K562 (cell line): ENCODE measurements at regions not wholly inside any gene's neighbourhood (a gene's known extent, or its start where the extent isn't known, plus 50 kb on each side); places are given as distances from the start of the nearest gene placed in this dataset.

Source experiments
- ATAC-seq: fragments of 200-7000 bp; cut with Tn5 transposase; 3 replicates; pipeline ENCODE4 v1.9.1; 2020; ENCODE audit warnings: moderate library complexity
- BruUV-seq: library from RNA; stranded (reverse); fragments of 400-500 nt; replicated peaks from 2 replicates; lab custom pipeline; 2021; lab: Mats Ljungman, UMichigan
- CTCF ChIA-PET: fragments of 300-600 bp; formaldehyde crosslinking; extraction: SDS; loops from one replicate; lab custom pipeline; 2021; ENCODE audit warnings: low intra/inter-chr PET ratio; lab: Yijun Ruan, JAX
- POLR2A ChIA-PET: fragments of 300-600, 350-650 bp; sonication (Branson Sonifier 250); formaldehyde crosslinking; extraction: SDS; loops from one replicate; lab custom pipeline; 2021; ENCODE audit warnings: antibody characterized with exemption, inconsistent platforms; lab: Yijun Ruan, JAX
- DNase-seq, 4 experiments: peaks; one replicate each; pipeline versions ENCODE4 v3.0.0 to v3.0.0-alpha.2; 2011 to 2018; ENCODE audit warnings: low spot score in 3 of 4, mixed read lengths in 3 of 4; ENCODE audit errors: extremely low read depth in 1 of 4
- FAIRE-seq: peaks from 2 replicates; lab custom pipeline; 2011; peaks lifted over from hg19 to GRCh38; lab: Jason Lieb, UNC
- H2AFZ ChIP-seq: 2 replicates; pipeline ENCODE4 v1.6.0; 2011; ENCODE audit warnings: low read depth, low read length, control low read depth, inconsistent platforms
- H3K27ac ChIP-seq: fragments of 200-600 bp; 3 replicates; pipeline ENCODE4 v1.8.0; 2011; ENCODE audit warnings: low read depth, mild to moderate bottlenecking, control low read depth, inconsistent platforms, low read length, moderate library complexity, mixed read lengths; ENCODE audit errors: extremely low read depth
- H3K27me3 ChIP-seq, 2 experiments: fragments of 300-600 bp in 1 of 2; 2 replicates in 1 of 2; 3 replicates in 1 of 2; pipeline versions ENCODE4 v1.6.0 to v1.8.0; 2011; ENCODE audit warnings: inconsistent platforms in 2 of 2, low read length in 2 of 2, mild to moderate bottlenecking in 1 of 2, mixed read lengths in 1 of 2, moderate library complexity in 1 of 2; ENCODE audit not compliant: control insufficient read depth in 2 of 2, insufficient read depth in 2 of 2
- H3K36me3 ChIP-seq: fragments of 300-600 bp; 3 replicates; pipeline ENCODE4 v1.8.0; 2011; ENCODE audit warnings: mild to moderate bottlenecking, low read length, inconsistent platforms; ENCODE audit not compliant: control insufficient read depth, insufficient read depth
- H3K4me1 ChIP-seq, 2 experiments: fragments of 200-600 bp in 1 of 2; replicated peaks in 1 of 2; 2 replicates in 1 of 2; 3 replicates in 1 of 2; pipeline versions ENCODE4 v1.5.1 to v1.8.0; 2011; ENCODE audit warnings: inconsistent platforms in 2 of 2, low read length in 2 of 2, mild to moderate bottlenecking in 1 of 2, mixed read lengths in 1 of 2, moderate library complexity in 1 of 2; ENCODE audit not compliant: control insufficient read depth in 2 of 2, insufficient read depth in 2 of 2
- H3K4me2 ChIP-seq: 2 replicates; pipeline ENCODE4 v1.6.1; 2011; ENCODE audit warnings: low read length, control low read depth, inconsistent platforms, mixed read lengths; ENCODE audit not compliant: insufficient read depth
- H3K4me3 ChIP-seq: fragments of 200-600 bp; sonication (generic), shearing (Covaris generic); 2 replicates; pipeline ENCODE4 v1.5.1; 2016; ENCODE audit warnings: control low read depth, inconsistent platforms
- H3K79me2 ChIP-seq: fragments of 200-600 bp; 3 replicates; pipeline ENCODE4 v1.8.0; 2011; ENCODE audit warnings: low read length, inconsistent platforms; ENCODE audit not compliant: control insufficient read depth, insufficient read depth
- H3K9ac ChIP-seq, 2 experiments: 2 replicates each; pipeline versions ENCODE4 v1.6.0 to v1.6.1; 2011; ENCODE audit warnings: low read depth in 2 of 2, low read length in 2 of 2, control low read depth in 1 of 2, inconsistent platforms in 1 of 2, mild to moderate bottlenecking in 1 of 2, mixed read lengths in 1 of 2; ENCODE audit not compliant: insufficient read depth in 1 of 2
- H3K9me1 ChIP-seq: one replicate; pipeline ENCODE4 v1.6.0; 2011; ENCODE audit warnings: inconsistent platforms, mild to moderate bottlenecking, low read length, moderate library complexity; ENCODE audit not compliant: control insufficient read depth, insufficient read depth
- H3K9me3 ChIP-seq: replicated peaks from 2 replicates; pipeline ENCODE4 v1.5.1; 2011; ENCODE audit warnings: low read depth, low read length, inconsistent platforms; ENCODE audit not compliant: control insufficient read depth, insufficient read depth
- H4K20me1 ChIP-seq: replicated peaks from 2 replicates; pipeline ENCODE4 v1.6.1; 2011; ENCODE audit warnings: low read length, inconsistent platforms, mixed read lengths; ENCODE audit not compliant: control insufficient read depth, insufficient read depth
- ARID2 ChIP-seq: fragments of 450-650 bp; IDR thresholded peaks from 2 replicates; pipeline ENCODE4 v1.6.1; 2017; ENCODE audit warnings: antibody characterized with exemption, mild to moderate bottlenecking
- BCLAF1 ChIP-seq, 2 experiments: fragments of 450-650 bp in 1 of 2; IDR thresholded peaks; 2 replicates each; pipeline ENCODE4 v1.6.1; 2011 to 2017; ENCODE audit warnings: low read depth in 2 of 2, antibody characterized with exemption in 1 of 2, borderline replicate concordance in 1 of 2, low read length in 1 of 2, mild to moderate bottlenecking in 1 of 2, mixed read lengths in 1 of 2; ENCODE audit not compliant: control insufficient read depth in 1 of 2
- ETV5 ChIP-seq: sonication (generic); formaldehyde crosslinking; IDR thresholded peaks from 2 replicates; pipeline ENCODE4 v1.4.0; 2020; ENCODE audit warnings: low read depth, mild to moderate bottlenecking, missing genetic modification reagents
- GTF2A2 ChIP-seq: IDR thresholded peaks from 2 replicates; pipeline ENCODE4 v1.6.1; 2016; ENCODE audit warnings: mild to moderate bottlenecking, missing genetic modification characterization, missing compliant biosample characterization
- NR2C1 ChIP-seq, 2 experiments: fragments of 450-650 bp; IDR thresholded peaks; 2 replicates each; pipeline ENCODE4 v1.6.1; 2017; ENCODE audit warnings: mild to moderate bottlenecking in 2 of 2, antibody characterized with exemption in 1 of 2, inconsistent platforms in 1 of 2, missing compliant biosample characterization in 1 of 2, missing genetic modification characterization in 1 of 2
- SREBF2 ChIP-seq: sonication (generic); formaldehyde crosslinking; IDR thresholded peaks from 2 replicates; pipeline ENCODE4 v1.4.0; 2020; ENCODE audit warnings: mild to moderate bottlenecking, missing genetic modification reagents
- SRSF7 ChIP-seq: fragments of 200-400 bp; formaldehyde crosslinking; optimal IDR thresholded peaks from 2 replicates; pipeline ENCODE3; 2017; ENCODE audit warnings: mild to moderate bottlenecking, low read depth, low read length
- YY1 ChIP-seq, 3 experiments: IDR thresholded peaks; 2 replicates each; pipeline ENCODE4 v1.6.1; 2011; ENCODE audit warnings: low read length in 2 of 3, mild to moderate bottlenecking in 2 of 3, moderate library complexity in 2 of 3, borderline replicate concordance in 1 of 3, control low read depth in 1 of 3, low read depth in 1 of 3; ENCODE audit not compliant: insufficient read depth in 3 of 3, insufficient replicate concordance in 2 of 3, control insufficient read depth in 1 of 3, insufficient read length in 1 of 3; ENCODE audit errors: extremely low read depth in 1 of 3
- ZBTB5 ChIP-seq: fragments of 450-650 bp; IDR thresholded peaks from 2 replicates; pipeline ENCODE4 v1.6.1; 2017; ENCODE audit warnings: antibody characterized with exemption
- ZKSCAN1 ChIP-seq: fragments of 150-350 bp; IDR thresholded peaks from 2 replicates; pipeline ENCODE4 v1.6.1; 2016; ENCODE audit warnings: low read depth, low read length
- ZNF121 ChIP-seq: sonication (generic); formaldehyde crosslinking; conservative IDR thresholded peaks from 2 replicates; pipeline ENCODE4 v1.8.0; 2022; ENCODE audit warnings: missing genetic modification reagents
- ZNF324 ChIP-seq: fragments of 250-450 bp; sonication (Bioruptor Pico); IDR thresholded peaks from 2 replicates; pipeline ENCODE4 v1.4.0; 2020; ENCODE audit warnings: mild to moderate bottlenecking
- WGBS: fragments of 100-300 bp; shearing (Covaris generic); methylation state at CpG from one replicate; pipeline ENCODE4 v1.1.6; 2016; ENCODE audit warnings: low coverage, mixed read lengths; ENCODE audit not compliant: insufficient coverage; ENCODE audit errors: missing lambda C conversion rate; 5-methylcytosine and 5-hydroxymethylcytosine counted together
- in situ Hi-C: fragments of 300-500 bp; cut with MboI; formaldehyde crosslinking; loops from 4 replicates; pipeline ENCODE4 v1.15.0; 2018; ENCODE audit warnings: inconsistent platforms, mixed read lengths
- intact Hi-C: fragments of 100-400 bp; cut with micrococcal nuclease; formaldehyde crosslinking; loops from 2 replicates; pipeline ENCODE4 v1.14.2; 2022

DNA sequence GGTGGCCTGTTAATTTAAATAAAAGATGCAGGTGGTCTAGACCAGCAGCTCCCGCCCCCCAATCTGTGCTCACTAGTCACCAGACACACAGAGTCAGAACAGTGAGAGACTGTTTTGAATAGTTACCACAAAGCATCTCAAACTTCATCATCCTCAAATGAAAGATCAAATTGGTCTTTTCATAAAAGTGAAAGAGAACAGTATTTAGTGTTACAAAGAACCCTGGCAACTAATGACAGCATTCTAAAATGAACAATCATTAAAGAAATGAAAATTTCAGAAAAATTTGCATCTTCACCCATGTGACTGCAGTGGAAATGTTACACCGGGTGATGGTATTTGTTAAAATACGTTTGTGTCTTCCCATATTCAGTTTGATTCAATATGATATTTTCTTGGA, 65.5 kb upstream of the PMAIP1 start:
- BruUV-seq: no TSS peak
- H3K4me3 ChIP-seq: no peak overlapping the region
- ChIA-PET CTCF (no interaction called here), POLR2A (interaction anchor here (1.5 kb wide), 1 partner anchor 67 kb away, joined by 3 read pairs; no protein-coding TSS in a partner anchor)
- ATAC-seq: no peak
- TF ChIP-seq BCLAF1 (IDR thresholded peaks at IDR 0.05; ENCODE audit: borderline replicate concordance in 1 of 2, control insufficient read depth in 1 of 2, low read depth in 2 of 2, low read length in 1 of 2) (no peak), NR2C1 (IDR thresholded peaks at IDR 0.05) (no peak), NR2C1 (tag; IDR thresholded peaks at IDR 0.05) (no peak), SREBF2 (CRISPR knock-in tag) (no peak), ZNF121 (CRISPR knock-in tag) (no peak), GTF2A2 (tag) (no peak), ZNF324 (CRISPR knock-in tag) (no peak), SRSF7 (no peak), ARID2 (no peak), YY1 (IDR thresholded peaks at IDR 0.05; ENCODE audit: borderline replicate concordance in 1 of 3, control insufficient read depth in 1 of 3, extremely low read depth in 1 of 3, insufficient read depth in 3 of 3, insufficient read length in 1 of 3, insufficient replicate concordance in 2 of 3, low read depth in 1 of 3, low read length in 2 of 3) (no peak), ETV5 (CRISPR knock-in tag) (no peak), ZBTB5 (no peak), ZKSCAN1 (no peak)
- TF ChIP-seq, all 486 proteins: peak for 0
- no peaks in the 10 kb centered on the region for H3K36me3 ChIP-seq
- in situ Hi-C loops: loop anchor here (10.0 to 25.0 kb wide), 2 partner anchors 141 to 703 kb away; no protein-coding TSS in a partner anchor
- FAIRE-seq: no peak
- H3K9me1 ChIP-seq: no peaks in the 10 kb centered on the region
- no peaks in the 10 kb centered on the region for H3K27me3 ChIP-seq
- intact Hi-C loops: loop anchor here (10.0 kb wide), 1 partner anchor 711 kb away; no protein-coding TSS in a partner anchor
- no peaks in the 10 kb centered on the region for H3K79me2 ChIP-seq
- WGBS: 10% methylated on average over 3 of the region's 3 CpGs
- H3K9ac ChIP-seq: no peak overlapping the region
- no peaks in the 10 kb centered on the region for H3K9me3 ChIP-seq
- DNase-seq: no peak
- H2AFZ ChIP-seq: no peak overlapping the region
- H4K20me1 ChIP-seq: no peaks in the 10 kb centered on the region
- H3K27ac ChIP-seq: no peak overlapping the region
- no peaks in the 10 kb centered on the region; a peak in 1 of 5 replicates for H3K4me1 ChIP-seq
- H3K4me2 ChIP-seq: no peak overlapping the region
